ENCODE measurements at regions not wholly inside any gene's neighbourhood (a gene's known extent, or its start where the extent isn't known, plus 50 kb on each side); places are given as distances from the start of the nearest gene placed in this dataset.

- no peak for TF ChIP-seq FOXM1 (IDR thresholded peaks at IDR 0.05; ENCODE audit: borderline replicate concordance)
- TF ChIP-seq HDGF (IDR thresholded peaks at IDR 0.05; ENCODE audit: borderline replicate concordance), result no peak
- TF ChIP-seq ELF4 (IDR thresholded peaks at IDR 0.05), result no peak
- no peak for TF ChIP-seq SP1 (IDR thresholded peaks at IDR 0.05)
- no peak for TF ChIP-seq L3MBTL2 (conservative IDR thresholded peaks at IDR 0.05)
- no peak for TF ChIP-seq TARDBP (IDR thresholded peaks at IDR 0.05)
- no peak for TF ChIP-seq SUZ12 (IDR thresholded peaks at IDR 0.05)
- TF ChIP-seq NFRKB (IDR thresholded peaks at IDR 0.05), result no peak
- TF ChIP-seq, protein P1, sequence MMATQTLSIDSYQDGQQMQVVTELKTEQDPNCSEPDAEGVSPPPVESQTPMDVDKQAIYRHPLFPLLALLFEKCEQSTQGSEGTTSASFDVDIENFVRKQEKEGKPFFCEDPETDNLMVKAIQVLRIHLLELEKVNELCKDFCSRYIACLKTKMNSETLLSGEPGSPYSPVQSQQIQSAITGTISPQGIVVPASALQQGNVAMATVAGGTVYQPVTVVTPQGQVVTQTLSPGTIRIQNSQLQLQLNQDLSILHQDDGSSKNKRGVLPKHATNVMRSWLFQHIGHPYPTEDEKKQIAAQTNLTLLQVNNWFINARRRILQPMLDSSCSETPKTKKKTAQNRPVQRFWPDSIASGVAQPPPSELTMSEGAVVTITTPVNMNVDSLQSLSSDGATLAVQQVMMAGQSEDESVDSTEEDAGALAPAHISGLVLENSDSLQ (IDR thresholded peaks at IDR 0.05), result no peak
- no peak for TF ChIP-seq ARNT (IDR thresholded peaks at IDR 0.05)
- no peak for TF ChIP-seq FOXA1 (IDR thresholded peaks at IDR 0.05)
- no peak for TF ChIP-seq CTBP1 (IDR thresholded peaks at IDR 0.05; ENCODE audit: borderline replicate concordance)
- no peak for TF ChIP-seq BHLHE40 (IDR thresholded peaks at IDR 0.05; ENCODE audit: borderline replicate concordance)
Observed at GRCh38 chr4:162675661-162676060, 491.0 kb downstream of the NAF1 start.
